ENCODE measurements at regions not wholly inside any gene's neighbourhood (a gene's known extent, or its start where the extent isn't known, plus 50 kb on each side); places are given as distances from the start of the nearest gene placed in this dataset.
A peak's percentile ranks its signal among the peaks of the same experiment; 100 is the strongest.

DNA sequence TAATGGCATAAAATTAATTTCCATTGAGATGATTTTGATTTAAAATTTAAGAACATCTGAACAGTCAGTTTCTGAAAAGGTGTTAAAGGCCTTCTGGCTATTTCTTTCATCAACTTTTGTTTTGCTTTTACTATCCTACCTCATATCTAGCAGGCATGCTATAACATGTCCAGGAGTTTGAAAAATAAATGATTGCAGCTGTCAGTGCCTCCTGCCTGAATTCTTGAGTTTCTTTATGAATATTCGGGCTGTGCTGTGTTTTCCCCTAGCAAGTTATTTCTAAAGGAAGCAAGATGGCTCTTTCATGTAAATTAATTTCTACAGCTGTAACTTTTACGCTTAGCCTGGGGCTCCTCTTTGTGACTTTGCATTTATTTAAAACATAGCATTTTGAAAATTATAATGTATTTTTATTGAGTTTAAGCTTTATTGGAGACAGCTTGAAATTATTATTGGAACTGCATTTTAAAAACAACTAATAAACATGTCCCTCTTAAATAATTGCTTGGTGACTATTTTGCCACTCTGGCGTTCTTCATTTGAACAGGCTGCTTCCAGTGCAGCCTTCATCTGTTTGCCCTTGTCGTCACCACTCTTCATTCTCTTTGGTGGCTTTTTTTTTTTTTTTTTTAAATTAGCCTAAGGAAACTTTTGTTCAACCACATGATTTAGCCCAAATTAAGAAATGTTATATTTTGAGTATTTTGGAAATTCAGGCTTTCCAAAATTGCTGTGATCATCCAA is 1083.4 kb upstream of the LRRN3 start (continued):
- TF ChIP-seq RARB (CRISPR knock-in tag; IDR thresholded peaks at IDR 0.05): no peak

DNA sequence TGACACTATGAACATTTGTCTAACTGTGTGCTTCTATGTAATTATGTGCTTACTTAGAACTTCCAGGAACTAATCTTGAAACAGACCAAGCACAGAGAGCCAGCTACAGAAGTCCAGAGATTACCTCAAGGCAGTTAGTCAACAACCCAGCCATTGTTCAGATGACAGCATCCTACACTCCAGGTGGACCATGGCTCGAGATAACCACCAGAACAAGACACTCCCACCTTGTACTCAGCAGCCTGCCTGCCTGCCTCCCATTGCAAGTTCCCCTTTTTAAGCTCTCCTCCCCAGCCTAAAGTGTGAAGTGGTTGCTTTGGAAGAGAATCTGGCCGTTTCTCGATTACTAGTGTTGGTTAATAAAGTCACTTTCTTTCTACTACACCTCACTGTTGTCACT is 1080.6 kb upstream of the LRRN3 start:
- TF ChIP-seq, protein P1, sequence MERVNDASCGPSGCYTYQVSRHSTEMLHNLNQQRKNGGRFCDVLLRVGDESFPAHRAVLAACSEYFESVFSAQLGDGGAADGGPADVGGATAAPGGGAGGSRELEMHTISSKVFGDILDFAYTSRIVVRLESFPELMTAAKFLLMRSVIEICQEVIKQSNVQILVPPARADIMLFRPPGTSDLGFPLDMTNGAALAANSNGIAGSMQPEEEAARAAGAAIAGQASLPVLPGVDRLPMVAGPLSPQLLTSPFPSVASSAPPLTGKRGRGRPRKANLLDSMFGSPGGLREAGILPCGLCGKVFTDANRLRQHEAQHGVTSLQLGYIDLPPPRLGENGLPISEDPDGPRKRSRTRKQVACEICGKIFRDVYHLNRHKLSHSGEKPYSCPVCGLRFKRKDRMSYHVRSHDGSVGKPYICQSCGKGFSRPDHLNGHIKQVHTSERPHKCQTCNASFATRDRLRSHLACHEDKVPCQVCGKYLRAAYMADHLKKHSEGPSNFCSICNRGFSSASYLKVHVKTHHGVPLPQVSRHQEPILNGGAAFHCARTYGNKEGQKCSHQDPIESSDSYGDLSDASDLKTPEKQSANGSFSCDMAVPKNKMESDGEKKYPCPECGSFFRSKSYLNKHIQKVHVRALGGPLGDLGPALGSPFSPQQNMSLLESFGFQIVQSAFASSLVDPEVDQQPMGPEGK (CRISPR knock-in tag; IDR thresholded peaks at IDR 0.05; ENCODE audit: borderline replicate concordance): no peak
- TF ChIP-seq, protein P2, sequence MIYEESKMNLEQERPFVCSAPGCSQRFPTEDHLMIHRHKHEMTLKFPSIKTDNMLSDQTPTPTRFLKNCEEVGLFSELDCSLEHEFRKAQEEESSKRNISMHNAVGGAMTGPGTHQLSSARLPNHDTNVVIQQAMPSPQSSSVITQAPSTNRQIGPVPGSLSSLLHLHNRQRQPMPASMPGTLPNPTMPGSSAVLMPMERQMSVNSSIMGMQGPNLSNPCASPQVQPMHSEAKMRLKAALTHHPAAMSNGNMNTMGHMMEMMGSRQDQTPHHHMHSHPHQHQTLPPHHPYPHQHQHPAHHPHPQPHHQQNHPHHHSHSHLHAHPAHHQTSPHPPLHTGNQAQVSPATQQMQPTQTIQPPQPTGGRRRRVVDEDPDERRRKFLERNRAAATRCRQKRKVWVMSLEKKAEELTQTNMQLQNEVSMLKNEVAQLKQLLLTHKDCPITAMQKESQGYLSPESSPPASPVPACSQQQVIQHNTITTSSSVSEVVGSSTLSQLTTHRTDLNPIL (CRISPR knock-in tag; IDR thresholded peaks at IDR 0.05; ENCODE audit: low read depth): no peak
- no peak for TF ChIP-seq CSDC2 (CRISPR knock-in tag; IDR thresholded peaks at IDR 0.05)
- TF ChIP-seq ZNF565 (CRISPR knock-in tag; conservative IDR thresholded peaks at IDR 0.05; ENCODE audit: low read depth): no peak
- no peak for TF ChIP-seq ZFP30 (CRISPR knock-in tag; IDR thresholded peaks at IDR 0.05)
- no peak for TF ChIP-seq ZC3H10 (CRISPR knock-in tag; IDR thresholded peaks at IDR 0.05)
- TF ChIP-seq OSR1 (CRISPR knock-in tag; IDR thresholded peaks at IDR 0.05): no peak
- no peak for TF ChIP-seq ESRRG (CRISPR knock-in tag; IDR thresholded peaks at IDR 0.05)
- no peak for TF ChIP-seq ZNF8 (CRISPR knock-in tag; IDR thresholded peaks at IDR 0.05)
- no peak for TF ChIP-seq ARNTL (CRISPR knock-in tag; IDR thresholded peaks at IDR 0.05; ENCODE audit: borderline replicate concordance, low read depth)
- no peak for TF ChIP-seq SNAI2 (CRISPR knock-in tag; IDR thresholded peaks at IDR 0.05)
- no peak for TF ChIP-seq ZNF70 (CRISPR knock-in tag; IDR thresholded peaks at IDR 0.05)
- TF ChIP-seq, protein P3, sequence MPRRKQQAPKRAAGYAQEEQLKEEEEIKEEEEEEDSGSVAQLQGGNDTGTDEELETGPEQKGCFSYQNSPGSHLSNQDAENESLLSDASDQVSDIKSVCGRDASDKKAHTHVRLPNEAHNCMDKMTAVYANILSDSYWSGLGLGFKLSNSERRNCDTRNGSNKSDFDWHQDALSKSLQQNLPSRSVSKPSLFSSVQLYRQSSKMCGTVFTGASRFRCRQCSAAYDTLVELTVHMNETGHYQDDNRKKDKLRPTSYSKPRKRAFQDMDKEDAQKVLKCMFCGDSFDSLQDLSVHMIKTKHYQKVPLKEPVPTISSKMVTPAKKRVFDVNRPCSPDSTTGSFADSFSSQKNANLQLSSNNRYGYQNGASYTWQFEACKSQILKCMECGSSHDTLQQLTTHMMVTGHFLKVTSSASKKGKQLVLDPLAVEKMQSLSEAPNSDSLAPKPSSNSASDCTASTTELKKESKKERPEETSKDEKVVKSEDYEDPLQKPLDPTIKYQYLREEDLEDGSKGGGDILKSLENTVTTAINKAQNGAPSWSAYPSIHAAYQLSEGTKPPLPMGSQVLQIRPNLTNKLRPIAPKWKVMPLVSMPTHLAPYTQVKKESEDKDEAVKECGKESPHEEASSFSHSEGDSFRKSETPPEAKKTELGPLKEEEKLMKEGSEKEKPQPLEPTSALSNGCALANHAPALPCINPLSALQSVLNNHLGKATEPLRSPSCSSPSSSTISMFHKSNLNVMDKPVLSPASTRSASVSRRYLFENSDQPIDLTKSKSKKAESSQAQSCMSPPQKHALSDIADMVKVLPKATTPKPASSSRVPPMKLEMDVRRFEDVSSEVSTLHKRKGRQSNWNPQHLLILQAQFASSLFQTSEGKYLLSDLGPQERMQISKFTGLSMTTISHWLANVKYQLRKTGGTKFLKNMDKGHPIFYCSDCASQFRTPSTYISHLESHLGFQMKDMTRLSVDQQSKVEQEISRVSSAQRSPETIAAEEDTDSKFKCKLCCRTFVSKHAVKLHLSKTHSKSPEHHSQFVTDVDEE (CRISPR knock-in tag; IDR thresholded peaks at IDR 0.05): no peak
- TF ChIP-seq PPARA (CRISPR knock-in tag; IDR thresholded peaks at IDR 0.05; ENCODE audit: borderline replicate concordance): no peak
- TF ChIP-seq TOX (CRISPR knock-in tag; IDR thresholded peaks at IDR 0.05; ENCODE audit: borderline replicate concordance): no peak
- TF ChIP-seq, protein P4, sequence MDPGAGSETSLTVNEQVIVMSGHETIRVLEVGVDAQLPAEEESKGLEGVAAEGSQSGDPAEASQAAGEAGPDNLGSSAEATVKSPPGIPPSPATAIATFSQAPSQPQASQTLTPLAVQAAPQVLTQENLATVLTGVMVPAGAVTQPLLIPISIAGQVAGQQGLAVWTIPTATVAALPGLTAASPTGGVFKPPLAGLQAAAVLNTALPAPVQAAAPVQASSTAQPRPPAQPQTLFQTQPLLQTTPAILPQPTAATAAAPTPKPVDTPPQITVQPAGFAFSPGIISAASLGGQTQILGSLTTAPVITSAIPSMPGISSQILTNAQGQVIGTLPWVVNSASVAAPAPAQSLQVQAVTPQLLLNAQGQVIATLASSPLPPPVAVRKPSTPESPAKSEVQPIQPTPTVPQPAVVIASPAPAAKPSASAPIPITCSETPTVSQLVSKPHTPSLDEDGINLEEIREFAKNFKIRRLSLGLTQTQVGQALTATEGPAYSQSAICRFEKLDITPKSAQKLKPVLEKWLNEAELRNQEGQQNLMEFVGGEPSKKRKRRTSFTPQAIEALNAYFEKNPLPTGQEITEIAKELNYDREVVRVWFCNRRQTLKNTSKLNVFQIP (CRISPR knock-in tag; IDR thresholded peaks at IDR 0.05; ENCODE audit: borderline replicate concordance, low read depth): no peak

DNA sequence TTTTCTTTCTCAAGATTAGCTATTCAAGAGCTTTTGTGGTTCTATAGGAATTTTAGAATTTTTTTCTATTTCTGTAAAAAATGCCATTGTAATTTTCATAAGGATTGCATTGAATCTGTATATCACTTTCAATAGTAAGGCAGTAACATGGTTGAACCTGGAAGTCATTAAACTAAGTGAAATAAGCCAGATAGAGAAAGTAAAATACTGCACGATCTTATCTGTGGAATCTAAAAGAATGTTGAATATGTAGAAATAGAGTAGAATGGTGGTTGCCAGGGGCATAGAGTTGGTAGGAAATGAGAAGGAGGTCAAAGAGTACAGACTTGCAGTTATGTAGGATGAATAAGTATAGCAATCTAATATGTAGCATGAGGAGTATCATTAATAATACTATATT is 1073.5 kb upstream of the LRRN3 start:
- ATAC-seq: no peak

More for the DNA sequence above, 1080.6 kb upstream of the LRRN3 start:
- ATAC-seq: no peak

DNA sequence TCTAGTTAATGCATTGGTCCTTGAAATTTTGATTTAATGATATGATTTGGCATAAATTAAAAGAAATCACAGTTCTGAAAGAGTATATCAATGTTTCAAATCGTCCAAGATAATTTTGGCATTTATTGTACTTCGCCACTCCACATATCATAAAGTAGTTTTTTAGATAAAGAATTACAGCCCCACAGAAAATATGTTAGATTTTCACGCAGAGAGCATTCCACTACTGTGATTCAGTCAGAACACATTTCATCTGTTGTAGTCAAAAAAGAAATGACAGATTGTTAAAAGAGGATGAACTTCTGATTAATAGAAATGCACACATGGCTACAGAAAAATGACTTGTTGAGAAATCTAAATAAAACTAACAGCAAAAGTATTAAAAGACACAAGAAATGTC is 1063.5 kb upstream of the LRRN3 start:
- no peak for ATAC-seq

More for the DNA sequence above, 1073.5 kb upstream of the LRRN3 start:
- TF ChIP-seq ZNF565 (CRISPR knock-in tag; conservative IDR thresholded peaks at IDR 0.05; ENCODE audit: low read depth) (no peak), ZNF70 (CRISPR knock-in tag; IDR thresholded peaks at IDR 0.05) (no peak), ISL1 (CRISPR knock-in tag; IDR thresholded peaks at IDR 0.05) (peak; percentile 79), TCF4 (CRISPR knock-in tag; IDR thresholded peaks at IDR 0.05; ENCODE audit: borderline replicate concordance) (peak; percentile 74)

DNA sequence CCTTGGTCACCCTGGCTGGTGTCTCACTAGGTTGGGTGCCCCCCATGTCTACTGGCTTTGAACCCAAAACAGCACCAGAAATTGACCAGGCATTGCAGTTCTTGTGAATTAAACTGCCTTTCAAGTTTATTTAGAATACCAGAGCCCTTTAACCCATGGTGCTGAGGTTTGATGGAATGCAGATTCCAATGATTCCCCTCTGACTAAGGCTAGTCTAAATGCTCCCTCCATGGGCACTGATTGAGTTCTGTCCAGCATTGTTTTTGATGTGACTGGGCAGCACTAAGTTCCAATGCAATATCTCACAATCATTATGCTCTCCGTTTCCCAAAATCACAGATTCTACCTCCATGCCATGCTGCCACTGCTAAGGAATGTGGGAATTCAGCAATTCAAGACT is 1047.4 kb upstream of the LRRN3 start:
- TF ChIP-seq OSR1 (CRISPR knock-in tag; IDR thresholded peaks at IDR 0.05): no peak
- no peak for TF ChIP-seq BACH2 (CRISPR knock-in tag; IDR thresholded peaks at IDR 0.05; ENCODE audit: borderline replicate concordance)
- TF ChIP-seq ZC3H10 (CRISPR knock-in tag; IDR thresholded peaks at IDR 0.05): no peak
- TF ChIP-seq, protein P2 (CRISPR knock-in tag; IDR thresholded peaks at IDR 0.05; ENCODE audit: low read depth): no peak
- TF ChIP-seq ARNTL (CRISPR knock-in tag; IDR thresholded peaks at IDR 0.05; ENCODE audit: borderline replicate concordance, low read depth): no peak
- no peak for TF ChIP-seq GLIS3 (CRISPR knock-in tag; IDR thresholded peaks at IDR 0.05)
- no peak for ATAC-seq

More for the DNA sequence above, 1063.5 kb upstream of the LRRN3 start:
- TF ChIP-seq ISL1 (CRISPR knock-in tag; IDR thresholded peaks at IDR 0.05) (peak; percentile 92), ARNTL (CRISPR knock-in tag; IDR thresholded peaks at IDR 0.05; ENCODE audit: borderline replicate concordance, low read depth) (no peak)

Measured in SK-N-SH treated with all-trans-retinoic acid at 6 μM for 48 hours (cell line).